Neural progenitor cell (in vitro differentiated cells): ENCODE measurements at regions not wholly inside any gene's neighbourhood (a gene's known extent, or its start where the extent isn't known, plus 50 kb on each side); places are given as distances from the start of the nearest gene placed in this dataset.
"Not testable (repeated sequence)": the region's sequence is repeated elsewhere in the genome, so short reads cannot be mapped to it uniquely, and the experiment has no call there.

Experiments used
- DNase-seq: peaks from one replicate; pipeline ENCODE4 v3.0.0-alpha.2; 2016; ENCODE audit warnings: low spot score
- H2AFZ ChIP-seq: fragments of 200-600 bp; sonication (generic); replicated peaks from 2 replicates; pipeline ENCODE4 v1.6.1; 2016; ENCODE audit warnings: antibody characterized with exemption
- H3F3A ChIP-seq: fragments of 200-600 bp; sonication (generic); 2 replicates; pipeline ENCODE4 v1.6.1; 2016; ENCODE audit warnings: antibody characterized with exemption, low read depth
- H3K27ac ChIP-seq: fragments of 200-600 bp; sonication (generic); 2 replicates; pipeline ENCODE4 v1.5.1; 2016; ENCODE audit warnings: mild to moderate bottlenecking
- H3K27me3 ChIP-seq: fragments of 200-600 bp; sonication (generic); 2 replicates; pipeline ENCODE4 v1.6.1; 2016; ENCODE audit warnings: mild to moderate bottlenecking, moderate library complexity
- H3K36me3 ChIP-seq: fragments of 200-600 bp; sonication (generic); 2 replicates; pipeline ENCODE4 v1.5.1; 2016
- H3K4me1 ChIP-seq: fragments of 200-600 bp; sonication (generic); 2 replicates; pipeline ENCODE4 v1.6.1; 2016; ENCODE audit warnings: mixed run types
- H3K4me2 ChIP-seq: fragments of 200-600 bp; sonication (generic); 2 replicates; pipeline ENCODE4 v1.6.1; 2016
- H3K4me3 ChIP-seq: fragments of 200-600 bp; sonication (generic); 2 replicates; pipeline ENCODE4 v1.5.1; 2016
- H3K79me2 ChIP-seq: fragments of 200-600 bp; sonication (generic); 2 replicates; pipeline ENCODE4 v1.6.1; 2016; ENCODE audit warnings: low read depth
- H3K9ac ChIP-seq: fragments of 200-600 bp; sonication (generic); 2 replicates; pipeline ENCODE4 v1.6.1; 2016
- H3K9me3 ChIP-seq: fragments of 200-600 bp; sonication (generic); 2 replicates; pipeline ENCODE4 v1.5.1; 2016; ENCODE audit warnings: low read depth
- H4K20me1 ChIP-seq: fragments of 200-600 bp; sonication (generic); 2 replicates; pipeline ENCODE4 v1.6.1; 2016; ENCODE audit warnings: low read depth
- H3K27ac Mint-ChIP-seq: 3 replicates; pipeline ENCODE4 v1.8.0; 2021; ENCODE audit warnings: mixed read lengths
- H3K27me3 Mint-ChIP-seq: 2 replicates; pipeline ENCODE4 v1.8.0; 2022; ENCODE audit warnings: low read depth, mild to moderate bottlenecking, inconsistent platforms, moderate library complexity, mixed read lengths; ENCODE audit not compliant: insufficient read depth
- H3K36me3 Mint-ChIP-seq: 3 replicates; pipeline ENCODE4 v1.8.0; 2021; ENCODE audit warnings: mixed read lengths
- H3K4me1 Mint-ChIP-seq: 3 replicates; pipeline ENCODE4 v1.8.0; 2021; ENCODE audit warnings: mixed read lengths
- H3K4me3 Mint-ChIP-seq: 3 replicates; pipeline ENCODE4 v1.8.0; 2021; ENCODE audit warnings: mild to moderate bottlenecking, moderate library complexity, mixed read lengths
- H3K9me3 Mint-ChIP-seq: 3 replicates; pipeline ENCODE4 v1.8.0; 2020; ENCODE audit warnings: mixed read lengths
- EZH2 ChIP-seq: fragments of 200-600 bp; sonication (generic); IDR thresholded peaks from 2 replicates; pipeline ENCODE4 v1.6.1; 2017; ENCODE audit warnings: antibody characterized with exemption, mild to moderate bottlenecking, moderate library complexity
- EZH2phosphoT487 ChIP-seq: fragments of 200-600 bp; sonication (generic); IDR thresholded peaks from 2 replicates; pipeline ENCODE4 v1.6.1; 2017; ENCODE audit warnings: antibody characterized with exemption
- TF ChIP-seq, protein P1 (sequence below): fragments of 200-600 bp; sonication (generic); IDR thresholded peaks from 2 replicates; pipeline ENCODE4 v1.5.1; 2017; ENCODE audit warnings: antibody characterized with exemption, mild to moderate bottlenecking

DNA sequence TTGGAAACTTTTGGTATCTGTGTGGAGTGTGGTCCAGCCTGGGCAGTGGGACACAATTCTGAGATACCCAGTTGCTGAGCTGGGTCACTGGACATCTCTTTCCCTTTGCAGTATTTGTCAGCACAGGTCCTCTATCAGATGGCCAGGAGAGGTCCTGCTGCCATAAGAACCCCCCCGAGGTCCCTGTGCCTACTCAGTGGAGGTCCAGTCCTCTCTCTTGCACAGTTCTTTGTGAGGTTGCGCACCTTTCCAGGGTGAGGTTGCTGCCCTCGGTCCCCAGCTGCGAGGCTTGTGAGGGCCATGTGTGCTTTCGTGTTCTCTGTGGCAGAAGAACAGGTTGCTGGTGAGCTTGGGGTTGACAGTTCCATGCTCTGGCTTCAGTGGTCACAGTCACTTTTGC lies 320.6 kb downstream of the QKI start:
- Histone ChIP-seq H3K27me3 (no peaks in the 10 kb centered on the region), H3K4me1 (no peaks in the 10 kb centered on the region)

DNA sequence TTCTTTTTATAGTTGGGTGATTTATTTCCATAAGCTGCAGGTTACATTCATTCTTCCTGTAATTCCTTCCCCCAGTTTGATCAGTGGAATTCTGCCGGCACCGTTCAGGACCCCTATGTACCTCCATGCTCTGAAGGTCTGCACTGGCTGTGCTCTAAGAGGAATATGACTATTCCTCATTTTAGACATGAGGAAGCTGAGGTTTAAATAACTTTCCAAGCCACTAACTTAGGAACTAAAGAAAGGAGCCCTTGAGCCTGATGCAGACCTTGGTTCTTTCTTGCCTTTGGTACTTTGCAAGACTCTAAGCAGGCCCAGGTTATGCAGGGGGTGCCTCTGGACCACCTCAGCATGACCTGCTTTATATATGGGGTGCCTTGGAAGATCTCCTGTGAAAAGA lies 318.5 kb downstream of the QKI start:
- no peak for DNase-seq
- no peaks in the 10 kb centered on the region for H4K20me1 ChIP-seq
- no peaks in the 10 kb centered on the region for H3K79me2 ChIP-seq
- no peaks in the 10 kb centered on the region for H3K36me3 ChIP-seq
- H3K4me2 ChIP-seq, result no peak overlapping the region
- Mint-ChIP-seq H3K27me3 (peaks cover 4% of the 10 kb centered on the region), H3K27ac (no peak overlapping the region), H3K9me3 (peaks cover 2% of the 10 kb centered on the region), H3K4me1 (peaks cover 28% of the 10 kb centered on the region), H3K4me3 (no peak overlapping the region), H3K36me3 (no peaks in the 10 kb centered on the region)
- no peaks in the 10 kb centered on the region for H3F3A ChIP-seq
- no peaks in the 10 kb centered on the region for H3K9me3 ChIP-seq
- H3K9ac ChIP-seq, result no peak overlapping the region
- H3K4me1 ChIP-seq, result no peaks in the 10 kb centered on the region
- H3K4me3 ChIP-seq, result no peak overlapping the region
- H3K27ac ChIP-seq, result no peak overlapping the region
- H3K27me3 ChIP-seq, result no peaks in the 10 kb centered on the region
- no peak for TF ChIP-seq EZH2phosphoT487
- no peak for TF ChIP-seq EZH2
- TF ChIP-seq, protein P1, sequence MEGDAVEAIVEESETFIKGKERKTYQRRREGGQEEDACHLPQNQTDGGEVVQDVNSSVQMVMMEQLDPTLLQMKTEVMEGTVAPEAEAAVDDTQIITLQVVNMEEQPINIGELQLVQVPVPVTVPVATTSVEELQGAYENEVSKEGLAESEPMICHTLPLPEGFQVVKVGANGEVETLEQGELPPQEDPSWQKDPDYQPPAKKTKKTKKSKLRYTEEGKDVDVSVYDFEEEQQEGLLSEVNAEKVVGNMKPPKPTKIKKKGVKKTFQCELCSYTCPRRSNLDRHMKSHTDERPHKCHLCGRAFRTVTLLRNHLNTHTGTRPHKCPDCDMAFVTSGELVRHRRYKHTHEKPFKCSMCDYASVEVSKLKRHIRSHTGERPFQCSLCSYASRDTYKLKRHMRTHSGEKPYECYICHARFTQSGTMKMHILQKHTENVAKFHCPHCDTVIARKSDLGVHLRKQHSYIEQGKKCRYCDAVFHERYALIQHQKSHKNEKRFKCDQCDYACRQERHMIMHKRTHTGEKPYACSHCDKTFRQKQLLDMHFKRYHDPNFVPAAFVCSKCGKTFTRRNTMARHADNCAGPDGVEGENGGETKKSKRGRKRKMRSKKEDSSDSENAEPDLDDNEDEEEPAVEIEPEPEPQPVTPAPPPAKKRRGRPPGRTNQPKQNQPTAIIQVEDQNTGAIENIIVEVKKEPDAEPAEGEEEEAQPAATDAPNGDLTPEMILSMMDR, result no peak
- H2AFZ ChIP-seq, result no peak overlapping the region

More for the DNA sequence above, 320.6 kb downstream of the QKI start:
- Histone ChIP-seq H2AFZ (no peak overlapping the region), H3K4me3 (no peak overlapping the region), H3F3A (no peaks in the 10 kb centered on the region), H3K27ac (no peak overlapping the region), H3K36me3 (no peaks in the 10 kb centered on the region), H3K4me2 (no peak overlapping the region), H3K9ac (no peak overlapping the region), H3K79me2 (no peaks in the 10 kb centered on the region), H3K9me3 (no peaks in the 10 kb centered on the region), H4K20me1 (no peaks in the 10 kb centered on the region)
- peaks cover 2% of the 10 kb centered on the region for H3K27me3 Mint-ChIP-seq
- no peak overlapping the region for H3K4me3 Mint-ChIP-seq
- H3K9me3 Mint-ChIP-seq, result peaks cover 8% of the 10 kb centered on the region
- no peak overlapping the region for H3K27ac Mint-ChIP-seq
- TF ChIP-seq EZH2 (no peak), EZH2phosphoT487 (no peak)
- TF ChIP-seq, protein P1, result no peak
- H3K4me1 Mint-ChIP-seq, result peaks cover 26% of the 10 kb centered on the region
- no peaks in the 10 kb centered on the region for H3K36me3 Mint-ChIP-seq
- no peak for DNase-seq

DNA sequence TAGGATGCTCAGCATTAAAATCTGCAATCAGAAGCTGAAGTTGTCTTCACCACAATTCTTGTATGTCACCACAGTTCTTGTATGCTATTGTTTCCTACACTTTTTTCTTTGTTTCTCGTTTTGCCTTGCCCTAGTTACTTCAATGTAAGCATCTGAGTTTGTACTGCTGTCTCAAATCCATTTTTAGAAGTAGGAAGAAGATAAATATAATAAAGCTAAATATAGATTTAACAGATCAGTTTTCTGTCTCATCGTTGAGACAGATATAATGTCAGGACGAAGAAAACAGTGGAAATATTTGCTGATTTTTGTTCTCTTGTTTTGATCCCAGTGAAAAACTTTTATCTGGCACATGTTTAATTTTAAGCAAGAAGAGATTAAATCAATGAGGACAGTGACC lies 318.0 kb downstream of the QKI start:
- H3K4me1 Mint-ChIP-seq, result peaks cover 28% of the 10 kb centered on the region
- no peak overlapping the region for H3K27ac ChIP-seq
- H3K9me3 ChIP-seq, result no peaks in the 10 kb centered on the region
- H3K27ac Mint-ChIP-seq, result no peak overlapping the region
- no peak overlapping the region for H3K4me3 Mint-ChIP-seq
- peaks cover 4% of the 10 kb centered on the region for H3K27me3 Mint-ChIP-seq
- H3F3A ChIP-seq, result no peaks in the 10 kb centered on the region
- H4K20me1 ChIP-seq, result no peaks in the 10 kb centered on the region
- no peak overlapping the region for H3K4me2 ChIP-seq
- H3K4me1 ChIP-seq, result no peaks in the 10 kb centered on the region
- H3K79me2 ChIP-seq, result no peaks in the 10 kb centered on the region
- H3K9me3 Mint-ChIP-seq, result peaks cover 2% of the 10 kb centered on the region
- no peaks in the 10 kb centered on the region for H3K27me3 ChIP-seq
- H3K36me3 ChIP-seq, result no peaks in the 10 kb centered on the region
- no peak for DNase-seq
- H3K9ac ChIP-seq, result no peak overlapping the region
- H3K4me3 ChIP-seq, result no peak overlapping the region
- no peaks in the 10 kb centered on the region for H3K36me3 Mint-ChIP-seq
- TF ChIP-seq EZH2phosphoT487, result no peak
- no peak for TF ChIP-seq EZH2
- TF ChIP-seq, protein P1, result no peak
- no peak overlapping the region for H2AFZ ChIP-seq

DNA sequence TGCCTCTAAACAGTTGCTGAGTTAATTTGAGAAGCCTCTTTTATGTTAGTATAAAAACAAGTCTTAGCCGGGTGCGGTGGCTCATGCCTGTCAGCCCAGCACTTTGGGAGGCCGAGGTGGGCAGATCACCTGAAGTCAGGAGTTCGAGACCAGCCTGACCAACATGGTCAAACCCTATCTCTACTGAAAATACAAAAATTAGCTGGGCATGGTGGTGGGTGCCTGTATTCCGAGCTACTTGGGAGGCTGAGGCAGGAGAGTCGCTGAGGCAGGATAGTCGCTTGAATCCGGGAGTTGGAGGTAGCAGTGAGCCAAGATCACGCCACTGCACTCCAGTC lies 317.5 kb downstream of the QKI start:
- H3K4me2 ChIP-seq, H3K36me3 ChIP-seq, H3K9ac ChIP-seq, H4K20me1 ChIP-seq, H3K27me3 Mint-ChIP-seq, H3K4me1 ChIP-seq, H3K27ac Mint-ChIP-seq, H3K4me3 Mint-ChIP-seq, H2AFZ ChIP-seq, H3K27me3 ChIP-seq, H3K9me3 Mint-ChIP-seq, DNase-seq, H3K79me2 ChIP-seq, H3K36me3 Mint-ChIP-seq, H3F3A ChIP-seq, H3K4me3 ChIP-seq, H3K27ac ChIP-seq, H3K9me3 ChIP-seq: not testable (repeated sequence)
- peaks cover 28% of the 10 kb centered on the region for H3K4me1 Mint-ChIP-seq
